Osteocyte (in vitro differentiated cells): ENCODE measurements at regions not wholly inside any gene's neighbourhood (a gene's known extent, or its start where the extent isn't known, plus 50 kb on each side); places are given as distances from the start of the nearest gene placed in this dataset.

Source experiments
- DNase-seq: peaks from one replicate; pipeline ENCODE4 v3.0.0; 2021; ENCODE audit warnings: mixed read lengths; ENCODE audit not compliant: unreplicated experiment; ENCODE audit errors: extremely low spot score
- H3K27ac Mint-ChIP-seq: one replicate; pipeline ENCODE4 v1.8.0; 2021; ENCODE audit warnings: mild to moderate bottlenecking, mixed read lengths; ENCODE audit not compliant: unreplicated experiment
- H3K27me3 Mint-ChIP-seq: one replicate; pipeline ENCODE4 v1.8.0; 2021; ENCODE audit warnings: mixed read lengths; ENCODE audit not compliant: unreplicated experiment
- H3K36me3 Mint-ChIP-seq: one replicate; pipeline ENCODE4 v1.8.0; 2021; ENCODE audit warnings: mixed read lengths; ENCODE audit not compliant: unreplicated experiment
- H3K4me1 Mint-ChIP-seq: one replicate; pipeline ENCODE4 v1.8.0; 2021; ENCODE audit warnings: mixed read lengths; ENCODE audit not compliant: unreplicated experiment
- H3K4me3 Mint-ChIP-seq: one replicate; pipeline ENCODE4 v1.8.0; 2021; ENCODE audit warnings: mild to moderate bottlenecking, moderate library complexity, mixed read lengths; ENCODE audit not compliant: unreplicated experiment
- H3K9me3 Mint-ChIP-seq: one replicate; pipeline ENCODE4 v1.8.0; 2021; ENCODE audit warnings: mixed read lengths; ENCODE audit not compliant: unreplicated experiment
- TF ChIP-seq, protein P1 (sequence below): fragments of 200-600 bp; sonication (generic); IDR thresholded peaks from 2 replicates; pipeline ENCODE4 v1.5.0; 2021; ENCODE audit warnings: antibody characterized with exemption, mild to moderate bottlenecking, moderate library complexity

DNA sequence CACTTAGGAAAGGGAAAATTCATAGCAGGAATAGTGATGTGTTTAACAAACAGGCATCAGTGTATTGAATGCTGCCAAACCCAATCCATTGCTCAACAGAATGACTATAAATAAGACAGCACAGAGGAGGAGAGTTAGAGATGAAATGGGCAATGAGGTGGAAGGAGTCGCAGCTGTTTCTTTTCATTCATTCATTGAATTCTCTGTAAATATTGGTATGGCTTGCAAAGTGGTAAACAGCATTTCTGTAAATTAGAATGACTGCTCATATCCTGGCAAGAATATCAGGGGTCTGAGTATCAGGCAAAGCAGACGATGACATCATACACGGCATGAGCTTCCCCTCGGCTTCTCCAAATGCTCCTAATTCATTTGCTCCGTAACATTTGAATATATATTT lies 703.6 kb upstream of the SLC35B3 start:
- H3K4me1 Mint-ChIP-seq = peaks cover 18% of the 10 kb centered on the region
- TF ChIP-seq, protein P1, sequence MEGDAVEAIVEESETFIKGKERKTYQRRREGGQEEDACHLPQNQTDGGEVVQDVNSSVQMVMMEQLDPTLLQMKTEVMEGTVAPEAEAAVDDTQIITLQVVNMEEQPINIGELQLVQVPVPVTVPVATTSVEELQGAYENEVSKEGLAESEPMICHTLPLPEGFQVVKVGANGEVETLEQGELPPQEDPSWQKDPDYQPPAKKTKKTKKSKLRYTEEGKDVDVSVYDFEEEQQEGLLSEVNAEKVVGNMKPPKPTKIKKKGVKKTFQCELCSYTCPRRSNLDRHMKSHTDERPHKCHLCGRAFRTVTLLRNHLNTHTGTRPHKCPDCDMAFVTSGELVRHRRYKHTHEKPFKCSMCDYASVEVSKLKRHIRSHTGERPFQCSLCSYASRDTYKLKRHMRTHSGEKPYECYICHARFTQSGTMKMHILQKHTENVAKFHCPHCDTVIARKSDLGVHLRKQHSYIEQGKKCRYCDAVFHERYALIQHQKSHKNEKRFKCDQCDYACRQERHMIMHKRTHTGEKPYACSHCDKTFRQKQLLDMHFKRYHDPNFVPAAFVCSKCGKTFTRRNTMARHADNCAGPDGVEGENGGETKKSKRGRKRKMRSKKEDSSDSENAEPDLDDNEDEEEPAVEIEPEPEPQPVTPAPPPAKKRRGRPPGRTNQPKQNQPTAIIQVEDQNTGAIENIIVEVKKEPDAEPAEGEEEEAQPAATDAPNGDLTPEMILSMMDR = no peak
- no peaks in the 10 kb centered on the region for H3K36me3 Mint-ChIP-seq
- H3K4me3 Mint-ChIP-seq = no peak overlapping the region
- H3K27me3 Mint-ChIP-seq = no peaks in the 10 kb centered on the region
- H3K27ac Mint-ChIP-seq = no peak overlapping the region
- no peak for DNase-seq
- H3K9me3 Mint-ChIP-seq = peaks cover 4% of the 10 kb centered on the region

DNA sequence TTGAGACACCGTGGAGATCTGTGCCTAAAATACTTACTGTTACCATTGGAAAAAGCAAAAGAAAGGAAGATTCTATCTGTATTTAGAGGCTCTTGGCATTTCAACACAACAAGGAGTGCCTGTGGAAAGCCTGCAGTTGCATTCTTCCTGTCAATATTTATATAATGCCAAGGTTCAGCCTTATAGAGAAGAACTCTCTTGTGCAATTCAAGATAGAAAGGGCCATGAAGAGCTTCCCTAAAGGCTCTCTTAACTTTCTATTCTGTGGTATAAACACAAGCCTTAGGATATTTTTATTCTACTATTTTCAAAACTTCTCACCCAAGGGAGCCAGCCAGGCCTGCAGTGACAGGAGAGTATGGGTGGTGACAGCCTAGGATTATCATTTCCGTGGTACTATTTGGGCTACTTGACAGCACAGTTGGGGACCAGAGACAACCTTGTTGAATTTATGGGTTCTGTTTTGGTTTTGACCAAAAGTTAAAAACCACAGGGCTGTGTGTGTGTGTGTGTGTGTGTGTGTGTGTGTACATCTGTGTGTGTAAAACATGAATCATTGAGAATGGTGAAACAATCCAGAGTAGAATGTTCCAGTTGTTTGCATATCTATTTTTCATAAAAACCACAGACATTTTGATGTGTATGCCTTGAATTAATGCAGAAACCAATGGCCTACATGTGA lies 700.9 kb upstream of the SLC35B3 start:
- peaks cover 13% of the 10 kb centered on the region for H3K4me1 Mint-ChIP-seq
- no peak overlapping the region for H3K4me3 Mint-ChIP-seq
- H3K36me3 Mint-ChIP-seq = no peaks in the 10 kb centered on the region
- TF ChIP-seq, protein P1 = no peak
- no peaks in the 10 kb centered on the region for H3K9me3 Mint-ChIP-seq
- H3K27me3 Mint-ChIP-seq = no peaks in the 10 kb centered on the region
- DNase-seq = no peak
- H3K27ac Mint-ChIP-seq = no peak overlapping the region

- no peaks in the 10 kb centered on the region for H3K36me3 Mint-ChIP-seq
- no peaks in the 10 kb centered on the region for H3K27me3 Mint-ChIP-seq
- H3K9me3 Mint-ChIP-seq = peaks cover 3% of the 10 kb centered on the region
- no peak overlapping the region for H3K27ac Mint-ChIP-seq
- peaks cover 10% of the 10 kb centered on the region for H3K4me1 Mint-ChIP-seq
- H3K4me3 Mint-ChIP-seq = no peak overlapping the region
- TF ChIP-seq, protein P1 = no peak
- DNase-seq = no peak
Measured at GRCh38 chr6:9131616-9132015, 696.3 kb upstream of the SLC35B3 start.

- DNase-seq = no peak
Measured at GRCh38 chr6:9131201-9131600, 695.9 kb upstream of the SLC35B3 start.

DNA sequence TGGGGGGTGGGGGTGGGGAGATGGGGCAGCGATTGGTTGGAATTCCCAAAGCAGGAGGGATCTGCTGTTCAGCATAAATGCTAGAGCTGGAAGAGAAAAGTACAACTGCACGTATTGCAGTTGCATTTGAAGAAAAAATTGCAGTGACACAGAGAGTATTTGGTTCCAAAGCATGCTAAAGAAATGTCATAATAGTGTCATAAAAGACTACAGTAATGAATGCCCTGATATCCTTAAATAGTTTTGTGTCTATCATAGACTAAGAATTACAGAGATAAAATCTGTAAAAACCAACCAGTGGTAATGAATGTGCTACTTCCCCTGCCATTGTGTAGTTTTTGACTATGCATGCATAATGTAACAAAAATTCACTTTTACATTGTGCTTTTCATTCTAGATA lies 693.6 kb upstream of the SLC35B3 start:
- peaks cover 3% of the 10 kb centered on the region for H3K9me3 Mint-ChIP-seq
- H3K36me3 Mint-ChIP-seq = no peaks in the 10 kb centered on the region
- no peak overlapping the region for H3K4me3 Mint-ChIP-seq
- no peak for DNase-seq
- peaks cover 25% of the 10 kb centered on the region for H3K4me1 Mint-ChIP-seq
- H3K27me3 Mint-ChIP-seq = no peaks in the 10 kb centered on the region
- no peak overlapping the region for H3K27ac Mint-ChIP-seq
- TF ChIP-seq, protein P1 = no peak

More at GRCh38 chr6:9131201-9131600, 695.9 kb upstream of the SLC35B3 start:
- Mint-ChIP-seq H3K4me3 (no peak overlapping the region), H3K4me1 (peaks cover 14% of the 10 kb centered on the region), H3K36me3 (no peaks in the 10 kb centered on the region), H3K27me3 (no peaks in the 10 kb centered on the region), H3K9me3 (peaks cover 3% of the 10 kb centered on the region), H3K27ac (no peak overlapping the region)
- TF ChIP-seq, protein P1 = no peak
